ENCODE measurements at regions not wholly inside any gene's neighbourhood (a gene's known extent, or its start where the extent isn't known, plus 50 kb on each side); places are given as distances from the start of the nearest gene placed in this dataset.
"Not testable (repeated sequence)": the region's sequence is repeated elsewhere in the genome, so short reads cannot be mapped to it uniquely, and the experiment has no call there.

DNA sequence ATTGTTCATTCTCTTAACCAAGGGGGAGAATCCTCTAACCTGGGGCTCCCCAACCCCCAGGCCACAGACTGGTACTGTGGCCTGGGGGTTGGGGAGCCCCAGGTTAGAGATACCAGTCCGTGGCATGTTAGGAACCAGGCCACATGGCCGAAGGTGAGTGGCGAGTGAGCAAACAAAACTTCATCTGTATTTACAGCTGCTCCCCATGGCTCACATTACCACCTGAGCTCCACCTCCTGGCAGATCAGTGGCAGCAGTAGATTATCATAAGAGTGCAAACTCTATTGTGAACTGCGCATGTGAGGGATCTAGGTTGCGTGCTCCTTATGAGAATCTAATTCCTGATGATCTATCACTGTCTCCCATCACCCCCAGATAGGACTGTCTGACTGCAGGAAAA is 957.2 kb upstream of the PRKX start:
- no peak for DNase-seq

DNA sequence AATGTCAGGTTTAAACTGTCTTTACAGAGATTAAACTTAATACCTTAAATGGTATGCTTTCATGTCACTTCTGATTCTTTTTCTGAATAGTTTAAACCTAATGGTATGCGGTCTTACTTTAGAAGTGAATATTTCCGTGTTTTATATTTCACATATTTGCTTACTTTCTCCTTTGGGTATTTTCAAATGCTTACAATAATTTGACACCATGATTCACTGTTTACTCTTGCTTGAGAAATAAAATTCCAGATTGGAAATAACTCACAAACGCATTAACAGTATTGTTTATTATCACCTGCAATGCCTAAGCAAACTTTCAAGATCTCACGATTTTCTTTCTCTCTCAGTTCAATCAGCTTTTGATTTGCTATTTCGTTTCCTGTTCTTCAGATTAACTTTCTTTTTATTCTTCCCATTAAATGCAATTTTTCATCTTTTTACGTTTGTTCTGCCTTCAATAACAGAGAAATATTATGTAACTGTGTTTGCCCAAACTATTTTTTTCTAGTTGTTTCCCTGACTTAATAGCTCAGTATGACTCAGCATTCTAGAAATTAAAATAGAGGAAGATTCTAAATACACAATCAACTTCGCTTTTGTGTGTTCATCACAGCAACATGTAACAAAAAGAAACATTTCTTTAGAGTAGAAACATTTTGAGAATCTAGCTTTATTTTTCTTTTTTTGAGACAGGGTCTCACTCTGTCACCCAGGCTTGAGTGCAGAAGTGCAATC is 955.5 kb upstream of the PRKX start:
- DNase-seq = no peak

DNA sequence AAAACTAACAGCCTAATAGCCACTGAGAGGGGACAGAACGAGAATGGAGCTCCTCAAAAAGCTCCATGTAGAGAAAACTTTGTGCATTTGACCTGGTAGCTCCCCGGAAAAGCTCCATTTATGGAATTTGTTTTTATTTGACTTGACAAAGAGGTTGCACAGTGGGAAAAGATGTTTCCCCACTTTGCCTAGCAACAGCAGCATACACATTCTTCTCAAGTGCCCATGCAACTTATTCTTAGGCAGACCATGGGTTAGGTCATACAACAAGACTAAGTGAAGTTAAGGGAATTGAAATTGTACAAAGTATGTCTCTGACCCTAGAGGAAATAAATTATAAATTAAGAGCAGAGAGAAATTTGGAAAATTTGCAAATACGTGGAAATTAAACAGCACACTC is 949.6 kb upstream of the PRKX start:
- no peak for DNase-seq

DNA sequence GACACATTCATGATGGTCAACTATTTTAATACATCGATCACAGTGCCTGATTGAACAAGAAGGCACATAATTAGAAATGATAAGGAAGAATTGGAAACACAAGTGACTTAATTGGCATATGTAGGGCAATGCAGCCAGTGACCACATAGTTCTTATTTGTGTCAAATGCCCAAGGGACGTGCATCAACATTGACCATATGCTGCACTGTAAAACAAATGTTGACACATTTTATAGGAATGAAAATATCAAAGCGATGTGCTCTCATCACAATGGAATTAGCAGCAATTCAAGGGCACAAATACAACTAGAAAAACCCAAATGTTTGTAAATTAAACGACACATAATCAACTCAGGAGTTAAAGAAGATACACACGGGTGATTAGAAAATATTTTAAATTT is 948.3 kb upstream of the PRKX start:
- no peak for DNase-seq

DNA sequence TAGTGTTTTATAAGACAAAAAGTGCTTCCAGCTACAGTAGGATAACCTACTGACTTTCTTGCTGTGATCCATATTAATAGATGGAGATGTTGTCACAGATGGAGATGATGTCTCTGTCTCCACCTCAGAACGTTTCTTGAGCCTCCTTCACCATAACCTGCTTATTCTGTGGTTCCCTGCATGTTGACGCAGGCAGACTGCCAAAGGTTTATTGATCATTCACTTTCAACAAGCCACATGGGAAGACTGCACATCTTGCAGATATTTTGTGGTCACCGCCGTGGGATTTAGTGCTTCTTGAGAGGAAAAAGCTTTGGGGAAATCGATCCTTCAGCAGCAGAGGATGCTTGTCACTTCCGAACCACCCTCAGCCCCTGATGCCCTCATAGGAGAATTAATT is 943.0 kb upstream of the PRKX start:
- no peak for DNase-seq

DNA sequence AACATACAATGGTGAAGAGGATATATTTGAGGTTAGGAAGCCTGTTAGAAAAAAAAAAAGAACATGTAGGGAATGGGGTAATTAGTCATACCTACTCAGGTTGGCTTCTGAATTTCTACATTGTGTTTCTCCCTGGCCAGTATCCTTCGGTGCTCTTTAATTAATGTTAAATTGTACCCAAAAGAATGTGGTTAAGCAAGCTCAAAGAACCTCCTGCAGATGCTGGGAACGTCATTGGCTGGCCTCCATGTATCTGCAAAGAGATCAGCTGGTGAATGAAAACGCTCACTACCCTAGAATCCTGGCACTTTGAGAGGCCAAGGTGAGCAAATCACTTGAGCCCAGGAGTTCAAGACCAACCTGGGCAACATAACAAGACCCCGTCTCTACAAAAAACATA is 942.3 kb upstream of the PRKX start:
- no peak for DNase-seq

DNA sequence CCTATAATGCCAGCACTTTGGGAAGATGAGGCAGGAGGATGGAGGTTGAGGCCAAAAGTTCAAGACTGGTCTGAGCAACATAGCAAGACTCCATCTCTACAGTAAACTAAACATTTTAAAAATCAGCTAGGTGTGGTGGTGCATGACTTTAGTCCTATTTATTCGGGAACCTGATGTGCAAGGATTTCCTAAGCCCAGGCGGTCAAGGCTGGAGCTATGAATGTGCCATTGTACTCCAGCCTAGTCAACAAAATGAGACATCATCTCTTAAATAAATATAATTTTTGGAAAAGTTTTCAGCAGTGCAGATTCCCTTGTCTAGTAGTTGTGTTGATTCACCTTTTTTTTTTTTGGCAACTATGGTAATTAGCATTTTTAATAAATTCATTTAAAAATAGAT is 928.7 kb upstream of the PRKX start:
- DNase-seq = no peak

DNA sequence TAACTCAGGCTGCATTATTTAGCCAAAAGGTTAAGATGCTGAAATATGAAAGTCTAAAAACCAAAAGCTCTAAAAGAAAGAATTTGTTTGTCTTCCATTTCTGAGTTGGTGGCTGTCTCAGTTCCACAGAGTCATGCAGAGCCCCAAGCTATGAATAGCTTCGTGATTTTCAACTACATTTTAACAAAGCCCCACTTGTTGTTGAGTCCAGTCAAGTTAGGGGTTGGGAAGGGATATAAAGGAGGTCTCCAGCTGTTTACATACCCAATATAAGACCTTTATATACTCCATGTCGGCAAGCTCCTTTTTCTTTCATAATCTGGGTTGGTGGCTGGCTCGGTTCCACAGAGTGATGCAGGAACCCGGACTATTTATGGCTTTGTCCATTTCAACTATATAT is 924.6 kb upstream of the PRKX start:
- no peak for DNase-seq

DNA sequence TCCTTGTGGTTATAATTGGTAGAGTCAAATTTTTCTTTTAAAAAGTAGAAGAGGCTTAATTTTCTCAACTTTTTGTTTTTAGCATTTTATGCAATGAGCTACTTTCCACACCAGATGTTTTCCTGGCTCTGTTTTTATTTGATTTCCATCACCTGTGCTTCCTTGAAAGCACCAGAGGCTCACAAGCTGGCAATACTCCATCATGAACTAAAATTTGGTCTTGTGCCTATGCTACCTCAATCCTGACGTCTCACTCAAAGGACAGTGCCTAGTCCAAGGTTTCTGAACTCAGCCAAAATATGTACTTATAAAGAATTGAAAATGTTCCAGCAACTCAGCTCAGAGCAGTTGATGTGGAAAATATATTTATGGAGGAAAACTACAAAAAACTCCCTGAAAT is 914.0 kb upstream of the PRKX start:
- no peak for DNase-seq

DNA sequence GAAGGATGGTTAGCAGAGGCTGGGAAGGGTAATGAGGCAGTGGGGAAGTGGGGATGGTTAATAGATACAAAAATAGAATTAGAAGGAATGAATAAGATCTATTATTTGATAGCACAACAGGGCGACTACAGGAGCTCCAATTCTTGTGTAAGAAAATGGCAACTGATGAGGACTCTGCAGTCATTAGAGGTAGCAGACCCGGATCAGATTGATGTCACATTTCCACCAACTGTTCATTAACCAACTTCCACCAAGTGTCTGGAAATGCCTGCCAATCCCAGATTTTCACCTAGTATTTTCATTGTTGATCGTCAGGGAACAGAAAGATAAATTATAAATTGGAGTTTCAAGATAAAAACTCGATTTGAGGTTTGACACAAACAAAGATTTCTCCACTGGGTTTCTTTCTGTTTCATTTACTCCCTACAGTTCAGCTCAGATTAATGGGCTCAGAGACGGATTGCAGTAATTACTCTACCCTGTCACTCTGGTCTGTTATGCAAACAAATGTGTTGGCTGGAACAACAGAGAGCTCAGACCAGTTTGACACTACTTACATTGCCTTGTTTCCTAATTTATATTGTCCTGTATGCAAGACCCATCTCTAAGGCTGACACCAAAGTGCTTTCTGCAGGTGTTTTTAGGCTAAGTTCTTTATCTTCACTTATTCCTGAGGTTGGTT is 909.2 kb upstream of the PRKX start:
- DNase-seq = no peak

DNA sequence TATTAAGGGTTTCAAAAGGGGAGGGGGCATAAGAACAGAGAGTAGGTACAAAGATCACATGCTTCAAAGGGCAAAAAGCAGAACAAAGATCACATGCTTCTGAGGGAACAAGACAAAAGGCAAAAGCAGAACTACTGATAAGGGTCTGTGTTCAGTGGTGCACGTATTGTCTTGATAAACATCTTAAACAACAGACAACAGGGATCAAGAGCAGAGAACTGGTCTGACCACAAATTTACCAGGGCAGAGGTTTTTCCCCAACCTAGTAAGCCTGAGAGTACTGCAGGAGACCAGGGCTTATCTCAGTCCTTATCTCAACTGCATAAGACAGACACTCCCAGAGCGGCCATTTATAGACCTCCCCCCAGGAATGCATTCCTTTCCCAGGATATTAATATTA is 900.2 kb upstream of the PRKX start:
- DNase-seq = not testable (repeated sequence)

DNA sequence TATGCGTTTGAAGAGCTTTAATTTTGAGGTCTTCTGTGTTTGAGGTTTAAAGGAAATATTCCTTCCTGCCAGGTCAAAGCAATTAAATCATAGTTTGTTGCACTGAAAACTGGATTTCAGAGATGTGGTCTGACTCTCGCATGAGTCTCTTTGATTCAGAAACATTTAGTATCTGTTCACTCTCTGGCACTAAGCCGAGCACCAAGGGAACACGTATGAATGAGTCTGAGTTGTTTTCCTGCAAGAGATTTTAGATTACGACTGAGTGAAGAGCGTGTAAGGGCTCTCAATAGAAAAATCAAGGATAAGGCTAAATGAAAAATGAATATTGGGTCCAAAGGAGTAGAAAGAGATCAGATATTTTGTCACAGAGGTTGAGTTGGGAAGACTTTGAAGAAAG is 875.4 kb upstream of the PRKX start:
- DNase-seq = no peak

DNA sequence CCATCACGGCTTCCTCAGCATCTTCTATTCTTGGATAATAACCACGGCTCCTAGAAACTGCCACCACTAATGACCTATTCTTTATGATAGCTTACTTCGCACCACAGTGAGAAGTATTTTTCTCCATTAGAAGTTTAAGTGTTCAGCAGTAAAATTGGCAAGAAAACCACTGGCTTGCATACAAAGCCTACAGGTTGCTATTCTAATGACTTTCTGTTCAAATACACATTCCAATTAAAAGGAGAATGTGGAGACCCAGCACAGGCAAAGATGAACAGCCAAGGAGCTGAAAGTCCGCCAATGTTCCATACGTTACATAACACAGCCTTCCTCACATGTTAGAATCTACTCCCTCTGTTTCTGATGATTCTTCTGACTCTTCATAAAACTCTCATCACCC is 875.0 kb upstream of the PRKX start:
- no peak for DNase-seq

DNA sequence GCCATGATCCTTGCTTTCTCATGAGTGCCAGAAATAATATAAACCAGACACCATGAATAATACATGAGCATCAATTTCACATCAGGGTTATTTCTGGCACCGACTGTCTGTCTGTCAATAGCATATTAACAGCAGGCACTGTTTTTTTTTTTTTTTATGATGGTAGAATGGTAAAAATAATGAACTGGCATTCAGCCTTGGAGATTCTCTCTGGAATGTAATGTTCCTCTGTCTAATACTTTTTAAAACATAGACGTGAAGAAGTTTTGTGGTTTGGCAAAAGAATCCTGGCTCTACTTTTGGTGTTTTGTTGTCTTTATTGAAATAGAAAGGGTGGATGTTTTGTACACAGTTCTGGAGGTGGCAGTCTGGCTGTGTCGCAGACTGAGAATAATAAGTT is 874.6 kb upstream of the PRKX start:
- DNase-seq = no peak

DNA sequence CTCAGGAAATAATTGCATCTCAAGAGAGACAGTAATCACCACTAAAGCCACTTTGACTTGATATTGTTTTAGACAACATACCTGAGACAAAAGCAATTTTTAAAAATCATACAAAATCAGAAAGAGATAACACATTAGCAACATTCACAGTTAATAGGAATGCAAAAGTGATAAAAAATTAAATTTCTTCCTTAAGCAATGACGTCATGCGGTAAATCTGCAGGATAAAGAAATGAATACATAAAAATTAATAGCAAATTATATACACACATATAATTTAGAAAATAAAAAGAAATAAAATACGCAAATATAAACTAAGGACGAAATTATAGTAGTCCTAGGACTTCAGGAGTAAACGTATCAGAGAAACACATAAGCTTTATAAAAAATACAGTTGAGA is 866.5 kb upstream of the PRKX start:
- no peak for DNase-seq

DNA sequence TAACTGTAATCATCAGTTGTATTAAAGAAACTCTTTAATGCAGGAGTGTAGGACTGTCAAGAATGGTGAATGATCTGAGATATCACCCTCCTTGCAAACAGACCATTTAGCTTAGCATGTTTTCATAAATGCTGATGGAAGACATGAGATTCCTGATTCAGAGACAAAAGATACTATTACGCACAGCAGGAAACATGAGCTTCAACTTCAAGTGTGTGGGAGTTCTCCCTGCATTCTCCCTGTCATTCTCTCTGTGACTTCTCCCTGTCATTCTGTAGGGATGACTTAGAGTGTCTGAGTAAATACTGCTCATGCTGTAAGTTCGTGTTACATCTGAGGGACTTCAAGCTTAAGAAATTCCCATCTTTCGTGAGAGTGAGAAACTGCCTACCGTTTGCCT is 866.0 kb upstream of the PRKX start:
- DNase-seq = no peak

DNA sequence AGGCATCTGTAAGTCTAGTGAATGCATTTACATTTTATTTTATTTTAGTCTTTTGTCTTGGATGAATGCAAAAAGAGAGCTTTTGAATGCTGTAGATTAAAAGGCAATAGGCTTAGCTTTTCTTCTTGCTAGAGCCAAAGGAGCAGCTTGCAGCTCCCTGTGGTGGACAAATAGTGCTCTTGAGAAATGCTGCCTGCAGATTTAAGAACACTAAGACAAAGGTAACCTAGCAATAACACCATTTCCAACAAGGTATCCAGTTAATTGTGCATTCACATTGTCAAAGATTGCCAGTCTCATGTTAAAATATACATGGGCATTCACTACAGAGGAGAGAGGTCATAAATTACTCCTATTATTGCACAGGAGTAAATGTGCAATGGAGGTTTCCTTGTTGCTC is 859.2 kb upstream of the PRKX start:
- DNase-seq = no peak

DNA sequence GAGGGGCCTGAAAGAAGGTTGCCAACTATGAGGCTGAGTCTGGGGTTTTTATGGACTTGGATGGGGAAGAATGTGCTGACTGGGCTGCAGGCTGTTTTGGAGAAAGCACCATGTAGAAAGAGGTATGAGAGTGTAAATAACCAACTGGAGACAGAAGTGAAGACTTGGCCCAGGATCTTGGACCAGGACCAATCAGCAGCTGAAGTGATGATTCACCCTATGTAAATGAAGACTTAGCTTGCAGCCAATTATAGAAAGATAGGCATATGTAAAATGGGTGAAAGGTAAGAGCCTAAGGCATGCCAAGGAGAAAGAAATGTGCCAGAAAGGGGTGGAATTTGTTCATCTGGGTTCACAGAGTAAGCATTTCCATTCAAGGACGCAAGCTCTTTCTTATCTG is 856.7 kb upstream of the PRKX start:
- no peak for DNase-seq

DNA sequence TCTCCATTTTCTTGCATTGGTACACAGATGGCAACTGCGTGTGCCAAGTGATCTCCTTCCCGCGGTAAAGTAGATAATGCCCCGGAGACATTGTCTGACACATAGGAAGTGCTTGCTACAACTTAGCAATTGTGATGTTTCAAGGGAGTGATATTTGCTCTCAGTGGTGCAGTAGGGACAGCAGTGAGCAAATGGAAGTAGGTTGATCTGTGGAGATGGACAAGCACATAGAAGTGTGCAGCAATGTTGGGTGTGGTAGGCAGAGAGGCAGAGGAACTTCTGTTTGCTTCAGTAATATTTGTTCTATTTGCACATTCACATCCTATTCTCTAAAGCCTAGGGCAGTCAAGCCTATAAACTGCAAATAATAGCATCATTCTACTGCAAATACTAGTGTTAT is 846.7 kb upstream of the PRKX start:
- no peak for DNase-seq

DNA sequence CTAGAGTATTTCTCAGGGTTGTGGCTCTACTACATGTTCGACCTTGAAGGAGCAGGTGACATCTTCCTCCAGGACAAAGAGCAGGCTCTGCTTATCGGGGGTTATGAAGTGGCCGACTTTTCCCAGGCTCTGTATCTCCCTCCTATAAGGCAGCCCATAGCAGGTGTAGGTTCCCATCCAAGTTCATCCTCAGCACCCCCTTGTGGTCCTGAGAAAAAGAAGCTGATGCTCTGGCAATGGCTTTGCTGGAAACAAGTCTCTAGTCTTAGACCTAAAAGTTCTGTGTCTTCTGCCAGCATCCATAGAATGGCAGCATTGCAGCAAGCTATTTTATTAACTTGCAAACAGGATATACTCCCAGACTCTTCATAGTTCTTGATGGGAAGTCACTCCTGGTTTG is 836.6 kb upstream of the PRKX start:
- DNase-seq = no peak

DNA sequence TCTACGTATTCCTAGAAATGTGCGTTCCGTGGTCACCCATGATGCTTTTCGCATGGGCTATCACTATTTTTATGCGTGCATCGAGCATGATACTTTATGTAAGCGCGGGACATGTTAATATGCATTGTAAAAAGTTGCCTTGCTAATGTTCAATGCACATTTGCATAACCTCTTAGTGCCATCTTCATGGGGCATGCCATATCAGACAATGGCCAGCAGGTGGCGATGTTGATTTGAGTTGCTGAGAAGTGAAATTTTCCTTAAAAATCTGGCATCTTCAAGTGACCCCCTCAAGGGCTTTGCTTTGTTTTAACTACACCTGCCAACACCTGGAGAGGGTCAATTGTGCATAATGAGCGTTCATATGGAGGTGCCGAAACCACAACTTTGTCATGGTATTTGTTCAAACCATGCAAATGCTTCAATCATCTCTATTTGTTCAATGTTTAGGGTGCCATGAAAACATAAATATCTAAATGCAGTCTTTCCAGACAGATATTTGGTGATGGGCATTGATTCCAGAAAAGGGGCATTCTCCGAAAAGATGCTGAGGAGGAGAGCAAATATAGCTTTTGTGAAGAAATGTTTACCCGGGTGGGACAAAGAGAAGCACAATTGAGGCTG is 833.9 kb upstream of the PRKX start:
- DNase-seq = no peak

DNA sequence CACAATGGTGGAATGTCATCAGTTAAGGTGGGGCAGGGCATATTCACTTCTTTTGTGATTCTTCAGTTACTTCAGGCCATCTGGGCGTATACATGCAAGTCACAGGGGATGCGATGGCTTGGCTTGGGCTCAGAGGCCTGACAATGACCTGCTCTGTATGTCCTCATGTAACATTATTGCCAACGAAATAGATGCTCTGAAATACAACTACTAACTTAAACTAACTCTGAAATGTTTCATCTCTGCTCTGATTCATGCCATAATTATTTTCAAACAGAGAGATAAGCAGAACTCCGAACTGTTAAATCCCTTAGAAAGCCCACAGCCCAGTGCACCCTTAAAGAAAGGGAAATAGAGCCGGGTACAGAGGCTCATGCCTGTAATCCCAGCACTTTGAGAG is 832.7 kb upstream of the PRKX start:
- DNase-seq = not testable (repeated sequence)

DNA sequence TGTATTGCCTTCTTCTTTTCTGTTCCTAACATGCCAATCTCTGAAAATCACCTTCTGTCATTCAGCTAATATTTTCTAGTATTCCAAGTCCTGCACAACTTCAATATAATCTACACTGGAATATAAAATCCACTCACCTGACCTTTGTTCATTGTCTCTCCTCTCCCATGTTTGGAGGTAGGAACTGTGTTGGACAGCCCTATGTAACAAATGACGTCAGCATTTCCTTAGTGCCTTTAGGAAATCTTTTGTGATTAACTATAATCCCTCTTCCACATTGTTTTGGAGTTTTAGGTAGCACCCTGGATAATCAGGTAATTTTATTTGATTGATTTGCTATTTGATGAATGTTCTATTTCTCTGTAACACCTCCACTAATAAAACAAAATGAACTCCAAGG is 814.8 kb upstream of the PRKX start:
- no peak for DNase-seq

DNA sequence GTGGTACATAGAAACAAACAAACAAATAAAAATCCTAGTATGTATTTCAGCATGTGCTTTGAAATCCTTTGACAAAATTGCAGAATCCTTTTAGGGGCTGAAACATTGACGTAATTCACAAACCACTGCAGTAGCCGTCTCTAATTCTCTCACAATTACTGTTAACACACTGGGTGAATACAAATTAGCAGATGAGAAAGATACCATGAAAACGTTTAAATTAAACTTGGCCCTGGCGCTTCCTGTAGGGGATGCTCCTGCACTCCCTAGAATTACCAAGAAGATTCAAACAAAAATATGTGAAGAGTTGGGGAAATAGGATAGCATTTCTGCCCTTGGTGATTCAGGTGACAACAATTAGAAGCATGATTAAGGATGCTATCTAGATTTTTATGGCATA is 772.5 kb upstream of the PRKX start:
- DNase-seq = no peak

DNA sequence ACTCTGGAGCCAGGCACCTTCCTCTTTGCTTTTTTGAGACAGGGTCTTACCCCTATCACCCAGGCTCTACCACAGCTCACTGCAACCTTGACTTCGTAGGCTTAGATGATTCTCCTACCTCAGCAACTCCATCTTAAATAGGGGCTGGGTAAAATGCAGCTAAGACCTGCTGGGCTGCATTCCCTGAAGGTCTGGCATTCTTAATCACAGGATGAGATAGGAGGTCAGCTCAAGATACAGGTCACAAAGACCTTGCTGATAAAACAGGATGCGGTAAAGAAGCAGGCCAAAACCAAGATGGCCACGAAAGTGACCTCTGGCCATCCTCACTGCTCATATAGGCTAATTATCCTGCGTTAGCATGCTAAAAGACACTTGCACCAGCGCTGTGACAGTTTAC is 770.8 kb upstream of the PRKX start:
- no peak for DNase-seq

Data from activated effector memory CD4-positive, alpha-beta T cell treated with Interleukin-2 at 50 U/mL for 16 hours (primary cell).